ENCODE measurements at regions not wholly inside any gene's neighbourhood (a gene's known extent, or its start where the extent isn't known, plus 50 kb on each side); places are given as distances from the start of the nearest gene placed in this dataset.

DNA sequence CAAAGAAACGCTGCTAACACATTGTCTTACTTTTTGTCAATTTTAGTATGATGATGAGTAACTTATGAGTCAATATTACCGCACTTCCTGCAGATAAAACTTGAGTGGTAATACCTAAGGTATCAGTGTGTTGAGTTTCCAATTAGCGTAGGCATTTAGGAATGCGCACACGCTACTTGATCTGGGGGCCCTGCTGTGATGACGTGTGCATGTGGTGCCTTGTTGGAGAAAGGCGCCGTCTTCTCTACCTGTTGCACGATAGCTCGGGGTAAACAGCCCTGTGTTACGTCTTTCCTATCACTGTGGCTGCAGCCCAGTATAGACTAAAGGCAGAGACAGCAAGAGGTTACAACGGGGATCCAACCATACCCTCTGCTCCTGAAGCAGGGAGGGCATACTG lies 476.8 kb upstream of the ADARB2 start:
- Histone ChIP-seq H3K56ac (ENCODE audit: insufficient read length, low read depth, low read length) (no peak overlapping the region), H3K14ac (ENCODE audit: insufficient read depth, low read length) (no peak overlapping the region), H2BK20ac (ENCODE audit: low read depth, low read length, poor library complexity, severe bottlenecking) (no peak overlapping the region), H2AFZ (ENCODE audit: low read length) (no peak overlapping the region), H3K4me1 (ENCODE audit: insufficient read depth, low read length) (no peaks in the 10 kb centered on the region), H3K79me1 (ENCODE audit: insufficient read depth, low read depth, low read length, poor library complexity, severe bottlenecking) (no peaks in the 10 kb centered on the region), H3K4ac (ENCODE audit: low read depth, low read length) (no peak overlapping the region), H2AK5ac (ENCODE audit: insufficient read length, low read length) (no peak overlapping the region), H3K9ac (ENCODE audit: extremely low read depth, insufficient read length, low read length) (no peak overlapping the region), H4K8ac (replicated peaks; ENCODE audit: insufficient read length, low read depth, low read length) (no peak overlapping the region), H3K18ac (ENCODE audit: insufficient read length, low read depth, low read length) (no peak overlapping the region), H3K9me3 (ENCODE audit: control insufficient read depth, low read depth, low read length) (no peaks in the 10 kb centered on the region), H4K5ac (ENCODE audit: insufficient read length, low read depth, low read length) (no peak overlapping the region), H3K79me2 (ENCODE audit: insufficient read depth, low read length) (no peaks in the 10 kb centered on the region), H2BK120ac (ENCODE audit: low read depth, low read length, poor library complexity, severe bottlenecking) (no peak overlapping the region), H3K27me3 (ENCODE audit: insufficient read depth, low read length) (no peaks in the 10 kb centered on the region), H3K27ac (ENCODE audit: insufficient read length, low read depth, low read length) (no peak overlapping the region), H4K91ac (ENCODE audit: insufficient read length, low read depth, low read length) (no peak overlapping the region), H2BK15ac (ENCODE audit: low read depth, low read length) (no peak overlapping the region), H2BK5ac (ENCODE audit: insufficient read length, low read length) (no peak overlapping the region), H3K23ac (ENCODE audit: insufficient read length, low read depth, low read length) (no peak overlapping the region), H3T11ph (ENCODE audit: low read length) (no peak overlapping the region), H2BK12ac (ENCODE audit: insufficient read length, low read depth, low read length) (no peak overlapping the region), H3K23me2 (ENCODE audit: insufficient read length, low read depth, low read length, poor library complexity, severe bottlenecking) (no peaks in the 10 kb centered on the region), H3K4me2 (ENCODE audit: insufficient read depth, insufficient read length, low read length) (no peak overlapping the region), H4K20me1 (ENCODE audit: control insufficient read depth, insufficient read depth, insufficient read length) (no peaks in the 10 kb centered on the region)
- H3K27me3 Mint-ChIP-seq (ENCODE audit: low read depth) = no peaks in the 10 kb centered on the region
- 0 out of 7 replicates have a peak, but pooled peaks cover 0 to 4% (median 0%) of the 10 kb centered on the region in 3 experiments for H3K36me3 Mint-ChIP-seq (ENCODE audit: insufficient read depth in 1 of 3, low read depth in 3 of 3)
- H3K4me3 Mint-ChIP-seq = no peak overlapping the region
- no peak overlapping the region; a peak in 1 of 7 replicates for H3K27ac Mint-ChIP-seq
- H3K9me3 Mint-ChIP-seq = no peaks in the 10 kb centered on the region
- TF ChIP-seq, protein P1, sequence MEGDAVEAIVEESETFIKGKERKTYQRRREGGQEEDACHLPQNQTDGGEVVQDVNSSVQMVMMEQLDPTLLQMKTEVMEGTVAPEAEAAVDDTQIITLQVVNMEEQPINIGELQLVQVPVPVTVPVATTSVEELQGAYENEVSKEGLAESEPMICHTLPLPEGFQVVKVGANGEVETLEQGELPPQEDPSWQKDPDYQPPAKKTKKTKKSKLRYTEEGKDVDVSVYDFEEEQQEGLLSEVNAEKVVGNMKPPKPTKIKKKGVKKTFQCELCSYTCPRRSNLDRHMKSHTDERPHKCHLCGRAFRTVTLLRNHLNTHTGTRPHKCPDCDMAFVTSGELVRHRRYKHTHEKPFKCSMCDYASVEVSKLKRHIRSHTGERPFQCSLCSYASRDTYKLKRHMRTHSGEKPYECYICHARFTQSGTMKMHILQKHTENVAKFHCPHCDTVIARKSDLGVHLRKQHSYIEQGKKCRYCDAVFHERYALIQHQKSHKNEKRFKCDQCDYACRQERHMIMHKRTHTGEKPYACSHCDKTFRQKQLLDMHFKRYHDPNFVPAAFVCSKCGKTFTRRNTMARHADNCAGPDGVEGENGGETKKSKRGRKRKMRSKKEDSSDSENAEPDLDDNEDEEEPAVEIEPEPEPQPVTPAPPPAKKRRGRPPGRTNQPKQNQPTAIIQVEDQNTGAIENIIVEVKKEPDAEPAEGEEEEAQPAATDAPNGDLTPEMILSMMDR (conservative IDR thresholded peaks at IDR 0.05) = no peak
- peaks cover 2 to 8% of the 10 kb centered on the region in 2 experiments; a peak in 1 of 4 replicates for H3K4me1 Mint-ChIP-seq
- no CpG with 5 or more reads among the region's 12 CpGs for WGBS (ENCODE audit: extremely low coverage, insufficient read length, low lambda C conversion rate)
- no peak for DNase-seq
